ENCODE measurements at regions not wholly inside any gene's neighbourhood (a gene's known extent, or its start where the extent isn't known, plus 50 kb on each side); places are given as distances from the start of the nearest gene placed in this dataset.
"Not testable (repeated sequence)": the region's sequence is repeated elsewhere in the genome, so short reads cannot be mapped to it uniquely, and the experiment has no call there.

GRCh38 chr4:104907074-104907649 is 239.5 kb upstream of the TET2 start:
- Histone ChIP-seq H3K9me3 (ENCODE audit: control insufficient read depth, low read depth, low read length) (no peaks in the 10 kb centered on the region), H3K4me3 (ENCODE audit: low read length) (no peak overlapping the region), H3K27me3 (ENCODE audit: control insufficient read depth, insufficient read depth, low read length) (no peaks in the 10 kb centered on the region), H3K36me3 (ENCODE audit: control insufficient read depth, insufficient read depth, low read length) (no peaks in the 10 kb centered on the region), H3K4me1 (ENCODE audit: control insufficient read depth, insufficient read depth, low read length) (no peaks in the 10 kb centered on the region), H3K27ac (ENCODE audit: low read length) (no peak overlapping the region)
- DNase-seq = no peak
- 100% methylated on average over 1 of the region's 12 CpGs for WGBS (ENCODE audit: insufficient coverage, low lambda C conversion rate)

- no peak for DNase-seq
- Histone ChIP-seq H3K27ac (ENCODE audit: low read length) (no peak overlapping the region), H3K4me1 (ENCODE audit: control insufficient read depth, insufficient read depth, low read length) (no peaks in the 10 kb centered on the region), H3K4me3 (ENCODE audit: low read length) (no peak overlapping the region), H3K27me3 (ENCODE audit: control insufficient read depth, insufficient read depth, low read length) (no peaks in the 10 kb centered on the region), H3K9me3 (ENCODE audit: control insufficient read depth, low read depth, low read length) (no peaks in the 10 kb centered on the region), H3K36me3 (ENCODE audit: control insufficient read depth, insufficient read depth, low read length) (no peaks in the 10 kb centered on the region)
- WGBS (ENCODE audit: insufficient coverage, low lambda C conversion rate) = no CpG with 5 or more reads among the region's 1 CpG
These were observed 238.7 kb upstream of the TET2 start for GRCh38 chr4:104907991-104908390.

GRCh38 chr4:104909376-104909775 is 237.3 kb upstream of the TET2 start:
- 60% methylated on average over 1 of the region's 1 CpG for WGBS (ENCODE audit: insufficient coverage, low lambda C conversion rate)
- Histone ChIP-seq H3K27ac (ENCODE audit: low read length) (no peak overlapping the region), H3K4me1 (ENCODE audit: control insufficient read depth, insufficient read depth, low read length) (no peaks in the 10 kb centered on the region), H3K27me3 (ENCODE audit: control insufficient read depth, insufficient read depth, low read length) (no peaks in the 10 kb centered on the region), H3K36me3 (ENCODE audit: control insufficient read depth, insufficient read depth, low read length) (no peaks in the 10 kb centered on the region), H3K9me3 (ENCODE audit: control insufficient read depth, low read depth, low read length) (no peaks in the 10 kb centered on the region), H3K4me3 (ENCODE audit: low read length) (no peak overlapping the region)
- DNase-seq = no peak

GRCh38 chr4:104912518-104912917 is 234.2 kb upstream of the TET2 start:
- no peaks in the 10 kb centered on the region for H3K9me3 ChIP-seq (ENCODE audit: control insufficient read depth, low read depth, low read length)
- no CpG with 5 or more reads among the region's 1 CpG for WGBS (ENCODE audit: insufficient coverage, low lambda C conversion rate)
- H3K4me3 ChIP-seq (ENCODE audit: low read length) = no peak overlapping the region
- no peaks in the 10 kb centered on the region for H3K36me3 ChIP-seq (ENCODE audit: control insufficient read depth, insufficient read depth, low read length)
- no peaks in the 10 kb centered on the region for H3K4me1 ChIP-seq (ENCODE audit: control insufficient read depth, insufficient read depth, low read length)
- no peaks in the 10 kb centered on the region for H3K27me3 ChIP-seq (ENCODE audit: control insufficient read depth, insufficient read depth, low read length)
- DNase-seq = no peak
- H3K27ac ChIP-seq (ENCODE audit: low read length) = no peak overlapping the region

- no peaks in the 10 kb centered on the region for H3K9me3 ChIP-seq (ENCODE audit: control insufficient read depth, low read depth, low read length)
- no peak overlapping the region for H3K27ac ChIP-seq (ENCODE audit: low read length)
- H3K4me1 ChIP-seq (ENCODE audit: control insufficient read depth, insufficient read depth, low read length) = no peaks in the 10 kb centered on the region
- 75% methylated on average over 2 of the region's 3 CpGs for WGBS (ENCODE audit: insufficient coverage, low lambda C conversion rate)
- no peak for DNase-seq
- no peak overlapping the region for H3K4me3 ChIP-seq (ENCODE audit: low read length)
- H3K27me3 ChIP-seq (ENCODE audit: control insufficient read depth, insufficient read depth, low read length) = no peaks in the 10 kb centered on the region
- H3K36me3 ChIP-seq (ENCODE audit: control insufficient read depth, insufficient read depth, low read length) = no peaks in the 10 kb centered on the region
These were observed 231.3 kb upstream of the TET2 start for GRCh38 chr4:104915373-104915772.

- H3K27me3 ChIP-seq (ENCODE audit: control insufficient read depth, insufficient read depth, low read length) = no peaks in the 10 kb centered on the region
- H3K4me1 ChIP-seq (ENCODE audit: control insufficient read depth, insufficient read depth, low read length) = no peaks in the 10 kb centered on the region
- H3K9me3 ChIP-seq (ENCODE audit: control insufficient read depth, low read depth, low read length) = no peaks in the 10 kb centered on the region
- no peaks in the 10 kb centered on the region for H3K36me3 ChIP-seq (ENCODE audit: control insufficient read depth, insufficient read depth, low read length)
- no CpG with 5 or more reads among the region's 3 CpGs for WGBS (ENCODE audit: insufficient coverage, low lambda C conversion rate)
- H3K4me3 ChIP-seq (ENCODE audit: low read length) = no peak overlapping the region
- H3K27ac ChIP-seq (ENCODE audit: low read length) = no peak overlapping the region
- DNase-seq = no peak
These were observed 230.8 kb upstream of the TET2 start for GRCh38 chr4:104915864-104916263.

GRCh38 chr4:104919406-104919805 is 227.3 kb upstream of the TET2 start:
- Histone ChIP-seq H3K9me3 (ENCODE audit: control insufficient read depth, low read depth, low read length) (no peaks in the 10 kb centered on the region), H3K36me3 (ENCODE audit: control insufficient read depth, insufficient read depth, low read length) (no peaks in the 10 kb centered on the region), H3K4me1 (ENCODE audit: control insufficient read depth, insufficient read depth, low read length) (no peaks in the 10 kb centered on the region), H3K27me3 (ENCODE audit: control insufficient read depth, insufficient read depth, low read length) (no peaks in the 10 kb centered on the region), H3K4me3 (ENCODE audit: low read length) (no peak overlapping the region), H3K27ac (ENCODE audit: low read length) (no peak overlapping the region)
- DNase-seq = no peak

GRCh38 chr4:104930298-104930697 is 216.4 kb upstream of the TET2 start:
- no peaks in the 10 kb centered on the region for H3K27me3 ChIP-seq (ENCODE audit: control insufficient read depth, insufficient read depth, low read length)
- H3K36me3 ChIP-seq (ENCODE audit: control insufficient read depth, insufficient read depth, low read length) = no peaks in the 10 kb centered on the region
- no peaks in the 10 kb centered on the region for H3K9me3 ChIP-seq (ENCODE audit: control insufficient read depth, low read depth, low read length)
- H3K27ac ChIP-seq (ENCODE audit: low read length) = no peak overlapping the region
- no peaks in the 10 kb centered on the region for H3K4me1 ChIP-seq (ENCODE audit: control insufficient read depth, insufficient read depth, low read length)
- no peak for DNase-seq
- no CpG with 5 or more reads among the region's 7 CpGs for WGBS (ENCODE audit: insufficient coverage, low lambda C conversion rate)
- H3K4me3 ChIP-seq (ENCODE audit: low read length) = no peak overlapping the region

- no CpG with 5 or more reads among the region's 5 CpGs for WGBS (ENCODE audit: insufficient coverage, low lambda C conversion rate)
- not testable (repeated sequence) for DNase-seq
These were observed 215.6 kb upstream of the TET2 start for GRCh38 chr4:104930745-104931736.

GRCh38 chr4:104938624-104939023 is 208.1 kb upstream of the TET2 start:
- Histone ChIP-seq H3K27ac (ENCODE audit: low read length) (no peak overlapping the region), H3K9me3 (ENCODE audit: control insufficient read depth, low read depth, low read length) (no peaks in the 10 kb centered on the region), H3K4me3 (ENCODE audit: low read length) (no peak overlapping the region), H3K36me3 (ENCODE audit: control insufficient read depth, insufficient read depth, low read length) (no peaks in the 10 kb centered on the region), H3K27me3 (ENCODE audit: control insufficient read depth, insufficient read depth, low read length) (no peaks in the 10 kb centered on the region), H3K4me1 (ENCODE audit: control insufficient read depth, insufficient read depth, low read length) (no peaks in the 10 kb centered on the region)
- no CpG with 5 or more reads among the region's 1 CpG for WGBS (ENCODE audit: insufficient coverage, low lambda C conversion rate)
- DNase-seq = no peak

More at GRCh38 chr4:104930745-104931736, 215.6 kb upstream of the TET2 start:
- not testable (repeated sequence) for H3K9me3 ChIP-seq (ENCODE audit: control insufficient read depth, low read depth, low read length); H3K27me3 ChIP-seq (ENCODE audit: control insufficient read depth, insufficient read depth, low read length); H3K4me1 ChIP-seq (ENCODE audit: control insufficient read depth, insufficient read depth, low read length); H3K4me3 ChIP-seq (ENCODE audit: low read length); H3K36me3 ChIP-seq (ENCODE audit: control insufficient read depth, insufficient read depth, low read length); H3K27ac ChIP-seq (ENCODE audit: low read length)

Measured in large intestine (tissue), 3 donors.